GM19035 (cell line): ENCODE measurements at regions not wholly inside any gene's neighbourhood (a gene's known extent, or its start where the extent isn't known, plus 50 kb on each side); places are given as distances from the start of the nearest gene placed in this dataset.
"Not testable (repeated sequence)": the region's sequence is repeated elsewhere in the genome, so short reads cannot be mapped to it uniquely, and the experiment has no call there.

ENCODE experiments used
- ATAC-seq: cut with Tn5 transposase; IDR thresholded peaks from one replicate; pipeline ENCODE4 v1.9.1; 2021; ENCODE audit not compliant: unreplicated experiment

DNA sequence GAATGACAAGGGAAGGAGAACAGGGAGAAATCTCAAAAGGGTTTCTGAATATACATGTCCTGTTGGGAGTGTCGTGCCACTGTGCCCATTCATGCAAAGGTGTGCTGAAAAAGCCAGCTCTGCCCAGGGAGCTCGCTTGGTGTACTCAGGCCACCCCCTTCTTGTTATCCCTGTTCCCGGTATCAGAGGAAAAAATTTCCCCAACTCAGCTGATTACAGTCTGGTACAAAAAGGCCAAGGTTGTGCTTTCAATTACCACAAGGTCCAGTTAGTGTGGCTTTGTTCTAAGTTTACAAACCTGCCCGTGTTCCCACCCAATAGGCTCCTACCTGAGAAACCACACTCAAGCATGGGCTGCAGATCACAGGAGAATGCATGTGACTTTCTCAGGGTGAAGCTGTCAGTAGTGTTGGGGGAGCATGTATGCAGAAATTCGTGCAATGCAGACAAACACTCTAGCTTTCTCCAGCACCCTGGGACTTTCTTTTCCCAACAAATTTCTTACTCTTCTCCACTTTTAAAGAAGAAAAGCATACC is 648.5 kb downstream of the NR2F2 start:
- ATAC-seq = no peak

DNA sequence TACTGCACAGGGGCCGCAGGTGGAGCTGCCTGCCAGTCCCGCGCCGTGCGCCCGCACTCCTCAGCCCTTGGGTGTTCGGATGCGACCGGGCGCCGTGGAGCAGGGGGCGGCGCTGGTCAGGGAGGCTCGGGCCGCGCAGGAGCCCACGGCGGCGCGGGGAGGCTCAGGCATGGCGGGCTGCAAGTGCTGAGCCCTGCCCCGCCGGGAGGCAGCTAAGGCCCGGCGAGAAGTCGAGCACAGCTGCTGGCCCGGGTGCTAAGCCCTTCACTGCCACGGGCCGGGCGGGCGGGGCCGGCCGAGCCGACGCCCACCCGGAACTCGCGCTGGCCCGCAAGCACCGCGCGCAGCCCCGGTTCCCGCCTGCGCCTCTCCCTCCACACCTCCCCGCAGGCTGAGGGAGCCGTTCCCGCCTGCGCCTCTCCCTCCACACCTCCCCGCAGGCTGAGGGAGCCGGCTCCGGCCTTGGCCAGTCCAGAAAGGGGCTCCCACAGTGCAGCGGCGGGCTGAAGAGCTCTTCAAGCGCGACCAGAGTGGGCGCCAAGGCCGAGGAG is 653.7 kb downstream of the NR2F2 start:
- not testable (repeated sequence) for ATAC-seq

DNA sequence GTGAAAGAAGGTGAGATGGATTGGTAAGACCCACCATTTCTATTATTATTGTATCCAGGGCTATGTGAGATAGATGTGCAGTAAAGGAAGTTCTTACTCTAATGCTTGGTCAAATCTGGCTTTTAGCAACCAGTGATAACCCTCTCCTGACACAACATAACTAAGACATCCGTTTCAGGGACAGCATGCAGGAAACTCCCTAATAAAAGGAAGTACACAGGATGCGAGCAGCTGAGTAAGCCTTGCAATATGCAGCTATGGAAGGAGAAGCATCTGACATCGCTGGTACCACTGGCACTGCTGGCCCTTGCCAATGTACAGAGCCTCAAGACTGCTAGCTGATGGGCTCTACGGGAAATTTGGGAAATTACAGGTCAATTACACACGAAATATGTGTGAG is 662.3 kb downstream of the NR2F2 start:
- no peak for ATAC-seq

DNA sequence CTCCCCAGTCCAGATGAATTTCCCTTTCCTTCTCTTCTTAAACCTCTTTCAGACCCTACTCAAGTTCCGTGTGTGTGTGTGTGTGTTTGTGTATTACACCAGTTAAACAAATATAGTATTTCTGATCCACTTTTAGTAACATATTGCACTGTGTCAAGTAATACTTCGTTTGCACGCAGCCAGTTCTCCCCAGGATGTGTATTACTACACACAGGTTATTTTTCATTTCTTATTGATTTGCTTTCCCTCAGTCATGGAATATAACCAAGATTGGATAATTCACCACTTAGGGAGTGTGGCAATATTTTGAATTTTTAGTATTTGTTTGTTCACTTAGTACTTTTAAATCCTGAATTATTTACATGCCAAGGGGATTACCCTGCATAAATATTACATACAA is 667.0 kb downstream of the NR2F2 start:
- no peak for ATAC-seq

DNA sequence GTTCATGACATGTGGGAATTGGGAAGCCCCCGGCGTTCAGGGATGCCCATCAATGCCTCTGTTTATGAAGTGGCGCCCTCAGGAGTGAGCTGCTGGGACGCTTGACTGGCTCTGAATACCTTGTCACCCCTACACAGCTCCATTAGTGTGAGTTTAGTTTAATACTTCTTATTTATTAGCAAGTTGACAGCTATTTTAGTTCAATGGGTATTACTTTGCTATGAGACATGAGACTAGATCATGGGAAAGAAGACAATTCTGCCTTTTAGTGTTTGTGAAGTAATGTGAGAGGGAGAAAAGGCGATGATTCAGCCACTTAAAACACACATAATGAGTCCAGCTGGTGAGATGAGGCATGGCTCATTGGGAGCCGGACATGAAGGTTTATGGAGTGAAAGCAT is 678.5 kb downstream of the NR2F2 start:
- no peak for ATAC-seq

DNA sequence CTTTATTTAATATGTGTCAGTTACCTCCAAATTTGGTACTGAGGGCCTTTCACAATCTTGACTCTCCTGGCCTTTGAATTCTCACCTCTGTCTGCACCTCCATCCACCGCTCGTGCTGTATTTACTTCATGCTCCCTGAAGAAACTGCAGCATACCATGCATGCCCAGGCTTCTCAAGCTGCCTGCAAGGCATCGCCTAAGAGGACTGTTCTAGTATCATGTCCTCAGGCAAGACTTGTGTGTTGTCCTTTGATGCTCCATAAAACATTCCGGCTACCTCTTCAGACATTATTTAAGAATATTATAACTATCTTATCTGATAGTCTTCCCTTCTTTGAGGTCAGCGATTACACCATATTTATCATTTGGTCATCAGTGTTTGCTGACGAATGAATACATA is 682.5 kb downstream of the NR2F2 start:
- ATAC-seq = no peak

DNA sequence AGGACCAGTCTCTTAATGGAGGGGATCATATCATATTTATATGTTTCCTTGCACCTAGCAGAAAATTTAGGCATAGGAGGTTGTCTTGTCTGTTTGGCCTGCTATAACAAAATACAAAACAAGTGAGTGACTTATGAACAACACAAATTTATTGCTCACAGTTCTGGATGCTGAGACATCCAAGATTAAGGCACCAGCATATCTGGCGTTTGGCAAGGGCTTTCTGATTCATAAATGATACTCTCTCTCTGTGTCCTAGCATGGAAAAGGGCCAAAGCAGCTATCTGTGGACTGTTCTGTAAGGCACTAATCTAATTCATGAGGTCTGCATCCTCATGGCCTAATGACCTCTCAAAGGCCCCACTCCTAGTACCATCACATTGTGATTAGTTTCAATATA is 683.0 kb downstream of the NR2F2 start:
- ATAC-seq = no peak

DNA sequence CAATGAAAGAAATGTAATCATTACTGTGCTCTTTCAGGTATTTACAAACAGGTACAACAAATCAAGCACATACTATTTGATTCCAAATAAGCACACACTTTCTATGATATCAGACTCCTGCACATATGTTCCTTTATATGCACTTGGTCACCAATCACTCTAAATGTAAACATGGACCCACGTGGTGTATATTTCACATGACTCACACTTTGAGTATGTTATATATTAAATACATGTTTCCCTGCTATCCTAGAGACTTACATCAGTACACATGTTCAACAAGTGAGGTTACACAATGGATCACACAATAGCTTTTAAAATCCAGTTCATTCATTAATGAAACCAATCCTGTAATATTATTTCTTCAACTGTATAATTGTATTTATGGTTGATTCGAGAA is 683.5 kb downstream of the NR2F2 start:
- no peak for ATAC-seq

DNA sequence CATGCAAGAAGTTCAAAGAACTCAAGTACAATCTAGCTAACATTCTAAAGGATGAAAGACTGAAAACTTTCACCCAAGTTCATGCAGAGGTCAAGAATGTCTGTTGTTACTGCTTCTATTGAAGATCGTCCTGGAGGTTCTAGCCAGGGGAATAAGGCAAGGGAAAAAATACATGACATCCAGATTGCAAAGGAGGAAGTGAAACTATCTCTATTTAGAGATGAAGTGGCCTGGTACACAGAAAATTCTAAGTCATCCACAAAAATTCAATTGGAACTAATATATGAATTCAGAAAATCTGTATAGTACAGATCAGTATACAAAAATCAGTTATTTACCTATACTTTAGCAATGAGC is 693.0 kb downstream of the NR2F2 start:
- no peak for ATAC-seq

DNA sequence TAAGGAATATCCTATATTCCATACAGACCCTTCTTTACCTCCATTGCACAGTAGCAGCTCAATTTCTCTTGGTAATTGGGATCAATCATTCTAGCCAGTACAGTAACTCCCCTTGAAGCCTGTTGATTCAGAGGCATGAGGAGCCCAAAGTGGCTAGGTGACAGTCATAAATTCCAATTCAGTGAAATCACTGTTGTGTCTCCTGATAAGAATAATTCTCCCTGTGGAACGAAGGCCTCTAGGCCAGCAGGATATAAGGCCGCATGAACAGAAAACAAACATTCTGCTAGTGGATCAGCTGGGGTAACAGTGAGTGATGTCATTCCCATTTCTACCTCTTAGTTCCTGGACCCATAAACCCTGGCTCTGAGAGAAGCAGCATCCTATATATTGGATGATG is 696.3 kb downstream of the NR2F2 start:
- ATAC-seq = no peak

DNA sequence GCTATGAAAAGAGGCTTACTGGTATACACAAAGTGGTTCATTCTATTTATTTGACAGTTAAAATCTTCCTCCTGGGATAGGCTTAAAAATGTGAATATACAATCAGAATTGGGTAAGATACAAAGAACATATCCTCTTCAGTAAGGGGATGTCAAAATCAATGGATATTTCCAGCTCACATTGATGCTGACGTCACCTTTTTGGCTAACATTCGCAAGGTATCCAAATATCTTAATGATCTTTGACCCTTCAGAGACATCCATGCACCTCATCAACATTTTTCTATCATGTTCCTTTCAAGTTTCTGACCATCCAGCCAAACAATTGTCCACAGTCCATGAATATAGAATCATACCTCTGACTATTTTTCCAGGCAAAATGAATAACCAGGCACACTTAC is 697.3 kb downstream of the NR2F2 start:
- no peak for ATAC-seq

DNA sequence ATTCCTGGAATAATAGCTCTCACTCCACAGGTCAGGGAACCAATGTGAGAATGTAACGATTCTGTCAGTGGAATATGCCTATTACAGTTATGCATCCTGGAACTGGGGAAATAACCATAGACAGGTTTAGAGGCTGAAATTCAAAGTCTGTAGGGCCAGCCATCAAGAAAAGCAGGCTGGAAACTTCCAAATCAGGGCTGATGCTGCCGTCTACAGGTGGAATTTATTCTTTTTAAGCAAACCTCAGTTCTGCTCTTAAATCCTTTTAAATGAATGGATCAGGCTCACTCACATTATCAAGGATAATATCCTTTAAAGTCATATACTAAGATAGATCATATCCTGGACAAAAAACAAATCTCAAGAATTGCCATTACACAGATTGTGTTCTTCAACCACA is 699.8 kb downstream of the NR2F2 start:
- no peak for ATAC-seq

DNA sequence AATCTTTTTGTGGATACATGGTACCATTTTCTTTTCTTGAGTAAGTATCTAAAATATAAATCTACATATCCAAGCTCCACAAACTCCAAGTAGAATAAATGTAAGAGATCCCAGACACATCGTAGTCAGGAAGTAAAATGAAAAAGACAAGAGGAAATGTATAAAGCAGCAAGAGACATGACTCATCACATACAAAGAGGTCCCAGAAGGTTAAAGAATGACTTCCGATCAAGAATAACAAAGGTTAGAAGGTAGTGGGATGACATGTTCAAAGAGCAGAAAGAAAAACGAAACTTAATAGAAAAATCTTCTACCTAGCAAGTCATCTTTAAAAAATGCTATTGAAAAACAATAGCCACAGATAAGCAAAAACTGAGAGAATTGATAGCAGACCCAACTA is 705.8 kb downstream of the NR2F2 start:
- ATAC-seq = no peak

DNA sequence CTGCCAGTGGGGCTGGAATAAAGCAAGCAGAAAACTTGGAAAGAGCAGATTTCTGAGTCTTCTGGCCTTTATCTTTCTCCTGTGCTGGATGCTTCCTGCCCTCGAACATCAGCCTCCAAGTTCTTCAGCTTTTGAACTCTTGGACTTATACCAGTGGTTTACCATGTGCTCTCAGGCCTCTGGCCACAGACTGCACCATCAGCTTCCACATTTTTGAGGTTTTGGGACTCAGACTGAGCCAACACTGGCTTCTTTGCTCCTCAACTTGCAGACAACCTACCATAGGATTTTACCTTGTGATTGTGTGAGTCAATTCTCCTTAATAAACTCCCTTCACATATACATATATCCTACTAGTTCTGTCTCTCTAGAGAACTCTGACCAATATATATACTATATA is 706.6 kb downstream of the NR2F2 start:
- no peak for ATAC-seq

DNA sequence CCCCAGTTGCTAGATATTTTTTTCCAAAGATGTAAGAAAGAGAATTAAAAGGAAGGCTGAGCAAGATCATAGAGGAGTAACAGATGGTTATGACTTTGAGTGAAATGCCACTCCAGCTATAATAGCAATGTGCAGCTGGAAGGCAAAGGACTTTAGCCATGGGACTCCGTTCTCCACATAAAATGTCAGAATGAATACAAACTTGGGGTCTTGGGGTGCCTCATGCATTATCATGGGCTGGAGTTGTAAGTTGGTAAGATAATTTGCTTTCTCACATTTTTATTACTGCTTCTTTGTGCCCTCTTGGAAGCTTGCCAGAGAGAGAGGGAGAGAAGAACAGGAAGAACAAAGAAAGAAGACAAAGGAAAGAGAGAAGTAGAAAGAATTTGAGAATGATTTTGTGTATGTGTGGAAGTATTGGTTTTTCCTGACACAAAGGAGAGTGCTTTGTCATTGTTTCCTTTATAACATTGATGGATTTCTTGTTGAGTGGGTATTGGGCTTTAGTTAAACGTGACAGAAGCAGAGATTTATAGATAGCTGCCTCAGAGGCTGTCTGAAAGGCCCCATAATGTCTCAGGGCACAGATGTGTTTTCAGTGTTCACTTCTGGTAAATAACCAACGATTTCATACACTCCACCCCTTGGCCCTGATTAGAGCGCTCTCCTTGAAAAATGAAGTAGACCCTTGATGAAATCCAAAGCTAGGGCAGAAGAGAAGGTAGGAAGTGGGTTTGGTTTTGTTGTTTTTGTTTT is 715.3 kb downstream of the NR2F2 start:
- ATAC-seq = no peak

DNA sequence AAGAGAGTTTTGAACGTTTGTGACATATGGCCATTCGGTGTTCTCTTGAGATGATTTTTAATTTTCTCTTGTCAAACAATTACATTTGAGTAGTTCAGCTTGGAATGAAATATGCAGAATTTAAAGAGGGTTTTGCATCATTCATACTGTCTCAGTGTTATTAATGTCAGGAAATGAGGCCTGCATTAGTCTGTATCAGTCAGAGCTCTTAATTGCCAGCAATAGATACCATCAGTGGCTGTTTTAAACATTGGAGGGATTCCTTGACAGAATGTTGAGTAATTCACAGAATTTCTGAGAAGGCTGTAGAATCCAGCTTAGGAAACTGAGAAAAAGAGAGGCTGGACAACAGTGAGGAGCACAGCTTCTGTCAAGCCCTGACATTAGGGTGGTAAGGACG is 722.0 kb downstream of the NR2F2 start:
- no peak for ATAC-seq

DNA sequence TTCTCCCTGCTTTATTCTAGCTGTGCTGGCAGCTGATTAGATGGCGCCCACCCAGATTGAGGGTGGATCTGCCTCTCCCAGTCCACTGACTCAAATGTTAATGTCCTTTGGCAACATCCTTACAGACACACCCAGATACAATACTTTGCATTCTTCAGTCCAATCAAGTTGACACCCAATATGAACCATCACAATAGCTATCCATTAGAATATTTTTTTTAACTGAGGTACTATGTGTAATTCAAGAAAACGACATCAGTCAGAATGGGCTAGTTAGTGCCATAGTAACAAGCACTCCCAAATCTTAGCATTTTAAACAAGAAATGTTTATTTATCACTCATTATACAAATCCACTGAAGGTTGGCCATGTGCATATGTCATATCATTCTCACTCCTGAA is 723.1 kb downstream of the NR2F2 start:
- no peak for ATAC-seq

DNA sequence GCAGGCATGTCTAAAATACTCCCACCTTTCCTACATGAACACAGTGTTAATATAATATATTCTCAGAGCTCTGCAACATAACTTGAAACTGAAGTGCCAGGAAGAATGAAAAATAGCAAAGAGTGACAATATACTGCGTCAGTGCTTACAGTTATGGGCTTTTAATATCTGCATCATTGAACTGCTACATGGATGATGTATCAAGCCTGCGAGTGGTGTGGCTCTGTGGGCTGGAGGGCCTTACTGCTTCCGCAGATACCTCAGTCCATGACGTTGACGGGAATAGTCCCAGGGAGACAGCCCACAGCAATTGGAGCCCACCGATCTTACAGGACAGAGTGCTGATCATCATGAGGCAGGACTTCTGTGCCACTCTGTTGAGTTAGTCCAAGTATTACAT is 727.0 kb downstream of the NR2F2 start:
- no peak for ATAC-seq

DNA sequence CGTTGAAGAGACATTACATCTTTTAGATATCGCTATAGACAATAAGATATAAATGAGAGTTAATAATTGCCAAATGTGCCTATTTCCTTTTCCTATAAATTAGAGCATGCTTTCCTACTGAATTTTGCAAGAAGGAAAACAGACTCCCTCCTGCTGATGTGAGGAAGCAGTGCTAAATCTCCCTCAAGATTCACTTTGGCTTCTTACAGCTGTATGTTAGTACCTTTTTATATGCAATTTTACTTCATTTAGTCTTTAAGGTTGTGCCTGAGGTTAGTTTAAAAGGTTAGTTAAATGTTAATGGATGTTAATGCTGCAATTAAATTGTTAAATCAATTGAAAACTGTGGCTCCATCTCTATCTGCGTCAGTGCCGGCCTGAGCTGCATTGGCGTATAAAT is 728.8 kb downstream of the NR2F2 start:
- no peak for ATAC-seq

DNA sequence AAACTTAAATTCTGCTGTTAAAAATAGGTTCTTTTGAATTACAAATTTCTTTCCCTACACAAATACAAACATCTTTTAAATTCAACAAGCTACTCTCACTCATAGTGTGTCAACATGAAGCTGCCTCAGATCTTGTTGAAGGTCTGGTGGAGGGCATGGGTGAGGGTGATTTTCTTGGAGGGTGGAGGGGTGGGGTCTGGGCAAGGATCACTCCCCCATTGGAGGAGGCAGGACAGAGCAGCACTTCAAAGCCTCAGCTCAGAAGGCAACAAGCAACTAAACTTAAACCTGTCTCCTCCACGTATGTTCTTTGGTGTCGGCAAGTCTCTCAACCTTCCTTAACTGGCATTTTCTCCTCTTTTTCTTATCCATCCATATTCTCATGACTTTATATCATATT is 730.9 kb downstream of the NR2F2 start:
- no peak for ATAC-seq

DNA sequence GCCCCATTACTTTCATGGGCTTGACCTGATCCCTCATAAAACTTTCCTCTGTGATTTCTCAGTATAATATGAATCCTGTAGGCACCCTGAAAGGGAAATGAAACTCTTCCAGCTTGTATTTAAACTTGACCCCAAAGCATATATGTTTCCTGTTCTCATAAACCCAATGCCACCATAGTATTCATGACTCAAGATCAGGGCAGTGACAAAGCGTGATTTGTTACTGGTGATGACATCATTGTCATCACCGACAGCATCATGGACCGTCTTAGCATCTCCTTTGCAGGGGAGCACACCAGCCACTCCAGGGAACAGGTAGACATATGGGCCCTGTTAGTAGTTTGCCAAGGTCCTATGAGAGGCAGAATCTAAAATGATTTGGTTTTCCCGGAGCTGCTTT is 741.2 kb downstream of the NR2F2 start:
- ATAC-seq = no peak

DNA sequence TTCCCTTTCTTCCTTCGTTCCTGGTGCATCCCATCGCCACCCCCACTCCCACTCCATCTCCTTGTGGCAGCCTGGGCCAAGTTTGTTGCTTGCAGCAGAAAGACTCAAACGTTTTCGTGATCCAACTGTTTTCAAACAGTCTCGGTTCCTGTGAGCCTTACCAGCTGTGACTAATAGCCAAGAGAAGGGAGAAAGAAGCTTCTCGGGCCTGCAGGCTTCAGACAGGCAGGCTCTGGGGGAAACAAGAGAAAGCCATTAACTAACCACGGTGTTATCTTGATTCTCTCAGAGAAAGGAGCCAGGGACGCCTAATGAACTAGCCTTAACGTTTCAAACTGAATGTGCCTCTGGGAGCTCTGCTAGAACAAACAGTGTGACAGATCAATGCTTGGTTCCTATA is 742.0 kb downstream of the NR2F2 start:
- no peak for ATAC-seq

DNA sequence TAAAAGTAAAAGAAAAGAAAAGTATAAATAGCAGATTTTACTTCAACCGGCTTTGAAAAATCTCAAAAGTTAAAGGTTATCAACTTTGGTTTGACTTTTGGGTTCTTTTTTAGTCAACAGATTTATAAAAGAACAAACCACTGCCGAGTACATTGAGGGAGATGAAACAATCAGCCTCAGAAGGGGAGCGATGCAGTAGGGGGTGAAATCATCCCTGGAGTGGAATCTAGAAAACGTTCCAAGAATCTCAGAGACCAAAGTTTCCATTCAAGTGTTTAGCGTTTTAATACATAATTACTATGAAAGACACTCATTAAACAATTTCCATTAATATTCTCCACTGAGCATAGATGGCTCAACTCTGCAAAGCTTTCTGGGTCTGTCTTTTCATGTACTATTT is 745.5 kb downstream of the NR2F2 start:
- no peak for ATAC-seq
